Activated CD8-positive, alpha-beta T cell treated with anti-CD3 and anti-CD28 coated beads for 36 hours (primary cell): ENCODE measurements at regions not wholly inside any gene's neighbourhood (a gene's known extent, or its start where the extent isn't known, plus 50 kb on each side); places are given as distances from the start of the nearest gene placed in this dataset.

ENCODE experiments used
- ATAC-seq: fragments of 200-7000 bp; cut with Tn5 transposase; one replicate; pipeline ENCODE4 v1.10.0; 2021; ENCODE audit warnings: mild to moderate bottlenecking, moderate library complexity
- CTCF ChIA-PET: fragments of 350-600 bp; sonication (Branson Sonifier 250); formaldehyde crosslinking; loops from one replicate; lab custom pipeline; 2021; ENCODE audit warnings: antibody characterized with exemption; lab: Charles Lee
- POLR2A ChIA-PET: fragments of 350-600 bp; sonication (Branson Sonifier 250); formaldehyde crosslinking; loops from one replicate; lab custom pipeline; 2021; ENCODE audit warnings: antibody characterized with exemption; lab: Charles Lee
- DNase-seq: peaks from one replicate; pipeline ENCODE4 v3.0.0-alpha.2; 2020
- H3K27ac Mint-ChIP-seq: one replicate; pipeline ENCODE4 v1.8.0; 2021; ENCODE audit warnings: mild to moderate bottlenecking, mixed read lengths
- H3K27me3 Mint-ChIP-seq: one replicate; pipeline ENCODE4 v1.8.0; 2021; ENCODE audit warnings: mixed read lengths
- H3K36me3 Mint-ChIP-seq: one replicate; pipeline ENCODE4 v1.8.0; 2021; ENCODE audit warnings: low read depth, mixed read lengths
- H3K4me1 Mint-ChIP-seq: one replicate; pipeline ENCODE4 v1.8.0; 2021; ENCODE audit warnings: low read depth, mixed read lengths
- H3K4me3 Mint-ChIP-seq: one replicate; pipeline ENCODE4 v1.8.0; 2021; ENCODE audit warnings: mild to moderate bottlenecking, moderate library complexity, mixed read lengths
- H3K9me3 Mint-ChIP-seq: one replicate; pipeline ENCODE4 v1.8.0; 2021; ENCODE audit warnings: mixed read lengths
- intact Hi-C: fragments of 100-400 bp; cut with micrococcal nuclease; formaldehyde crosslinking; loops from one replicate; pipeline ENCODE4 v1.10.0; 2022
- TF ChIP-seq, protein P1 (sequence below): fragments of 200-600 bp; IDR thresholded peaks from one replicate; pipeline ENCODE4 v1.8.0; 2022; ENCODE audit warnings: antibody characterized with exemption, mild to moderate bottlenecking

DNA sequence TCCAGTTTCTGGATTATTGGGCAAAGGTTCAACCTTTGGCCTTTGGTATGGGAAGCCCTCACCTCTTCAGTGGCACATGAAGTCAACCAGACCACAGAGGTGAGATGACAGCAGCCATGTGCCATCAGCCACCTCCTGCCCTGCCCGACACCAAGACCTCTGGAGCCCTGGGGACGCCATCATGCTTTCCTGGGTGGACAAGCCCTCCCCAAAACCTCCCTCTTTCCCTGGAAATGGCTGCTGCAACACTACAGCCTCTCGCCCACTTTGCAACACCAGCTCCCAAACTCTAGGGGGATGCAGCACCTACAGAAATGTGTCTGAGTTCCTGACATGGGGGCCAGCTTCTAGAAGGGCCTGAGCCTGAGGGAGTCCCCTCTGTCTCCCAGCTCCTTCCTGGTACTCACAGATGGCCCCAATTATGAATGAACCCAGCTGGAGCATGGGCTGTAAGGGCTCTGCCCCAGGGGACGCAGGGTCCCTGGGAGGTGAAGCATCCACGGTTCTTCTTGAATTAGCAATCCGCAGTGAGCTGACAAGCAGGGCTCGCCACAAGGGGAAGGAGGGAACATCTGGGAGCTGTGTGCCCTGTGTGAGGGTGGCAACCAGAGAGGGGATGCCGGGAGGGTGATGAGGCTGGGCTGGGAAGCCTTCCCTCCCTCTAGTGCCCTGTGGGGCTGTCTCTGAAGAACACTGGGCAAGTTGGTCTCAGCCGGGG lies 268.5 kb upstream of the HDAC4 start:
- H3K27me3 Mint-ChIP-seq, result no peaks in the 10 kb centered on the region
- no peaks in the 10 kb centered on the region for H3K36me3 Mint-ChIP-seq
- TF ChIP-seq, protein P1, sequence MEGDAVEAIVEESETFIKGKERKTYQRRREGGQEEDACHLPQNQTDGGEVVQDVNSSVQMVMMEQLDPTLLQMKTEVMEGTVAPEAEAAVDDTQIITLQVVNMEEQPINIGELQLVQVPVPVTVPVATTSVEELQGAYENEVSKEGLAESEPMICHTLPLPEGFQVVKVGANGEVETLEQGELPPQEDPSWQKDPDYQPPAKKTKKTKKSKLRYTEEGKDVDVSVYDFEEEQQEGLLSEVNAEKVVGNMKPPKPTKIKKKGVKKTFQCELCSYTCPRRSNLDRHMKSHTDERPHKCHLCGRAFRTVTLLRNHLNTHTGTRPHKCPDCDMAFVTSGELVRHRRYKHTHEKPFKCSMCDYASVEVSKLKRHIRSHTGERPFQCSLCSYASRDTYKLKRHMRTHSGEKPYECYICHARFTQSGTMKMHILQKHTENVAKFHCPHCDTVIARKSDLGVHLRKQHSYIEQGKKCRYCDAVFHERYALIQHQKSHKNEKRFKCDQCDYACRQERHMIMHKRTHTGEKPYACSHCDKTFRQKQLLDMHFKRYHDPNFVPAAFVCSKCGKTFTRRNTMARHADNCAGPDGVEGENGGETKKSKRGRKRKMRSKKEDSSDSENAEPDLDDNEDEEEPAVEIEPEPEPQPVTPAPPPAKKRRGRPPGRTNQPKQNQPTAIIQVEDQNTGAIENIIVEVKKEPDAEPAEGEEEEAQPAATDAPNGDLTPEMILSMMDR, result no peak
- POLR2A ChIA-PET, result interaction anchor here (0.6 kb wide), 1 partner anchor 11 kb away, joined by 3 read pairs; no protein-coding TSS in a partner anchor
- H3K27ac Mint-ChIP-seq, result no peak overlapping the region
- no peaks in the 10 kb centered on the region for H3K9me3 Mint-ChIP-seq
- ATAC-seq (no peak), DNase-seq (no peak)
- H3K4me1 Mint-ChIP-seq, result no peaks in the 10 kb centered on the region
- intact Hi-C loops, result no loop called here
- CTCF ChIA-PET, result no interaction called here
- H3K4me3 Mint-ChIP-seq, result no peak overlapping the region

DNA sequence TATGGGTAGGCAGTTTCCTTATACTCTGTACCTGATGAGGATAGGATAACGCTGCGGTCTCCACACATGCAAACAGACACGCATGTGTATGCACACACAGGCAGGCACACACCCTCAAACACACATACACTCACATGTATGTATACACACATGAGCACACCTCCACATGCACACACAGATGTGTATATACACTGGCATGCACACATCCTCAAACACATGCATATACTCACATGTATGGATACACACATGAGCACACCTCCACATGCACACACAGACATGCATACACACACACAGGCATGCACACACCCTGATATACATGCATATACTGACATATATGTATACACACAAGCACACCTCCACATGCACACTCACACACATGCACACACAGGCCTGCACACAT lies 267.8 kb upstream of the HDAC4 start:
- intact Hi-C loops, result no loop called here

GRCh38 chr2:239668042-239668441 lies 267.2 kb upstream of the HDAC4 start:
- Mint-ChIP-seq H3K4me1 (no peaks in the 10 kb centered on the region), H3K27ac (no peak overlapping the region), H3K9me3 (no peaks in the 10 kb centered on the region), H3K36me3 (no peaks in the 10 kb centered on the region), H3K4me3 (no peak overlapping the region), H3K27me3 (no peaks in the 10 kb centered on the region)
- ATAC-seq, result no peak
- CTCF ChIA-PET, result no interaction called here
- POLR2A ChIA-PET, result no interaction called here
- TF ChIP-seq, protein P1, result no peak
- intact Hi-C loops, result no loop called here
- DNase-seq, result no peak

More for the DNA sequence above, 267.8 kb upstream of the HDAC4 start:
- no peak for ATAC-seq
- Mint-ChIP-seq H3K36me3 (no peaks in the 10 kb centered on the region), H3K27me3 (no peaks in the 10 kb centered on the region), H3K4me1 (no peaks in the 10 kb centered on the region), H3K9me3 (no peaks in the 10 kb centered on the region), H3K27ac (no peak overlapping the region), H3K4me3 (no peak overlapping the region)
- ChIA-PET CTCF (no interaction called here), POLR2A (no interaction called here)
- DNase-seq, result no peak
- TF ChIP-seq, protein P1, result no peak

GRCh38 chr2:239667431-239667985 lies 266.7 kb upstream of the HDAC4 start:
- intact Hi-C loops, result no loop called here
- TF ChIP-seq, protein P1, result no peak
- Mint-ChIP-seq H3K27ac (no peak overlapping the region), H3K4me3 (no peak overlapping the region), H3K9me3 (no peaks in the 10 kb centered on the region), H3K36me3 (no peaks in the 10 kb centered on the region), H3K27me3 (no peaks in the 10 kb centered on the region), H3K4me1 (no peaks in the 10 kb centered on the region)
- DNase-seq, result no peak
- ATAC-seq, result no peak
- POLR2A ChIA-PET, result no interaction called here
- CTCF ChIA-PET, result no interaction called here

DNA sequence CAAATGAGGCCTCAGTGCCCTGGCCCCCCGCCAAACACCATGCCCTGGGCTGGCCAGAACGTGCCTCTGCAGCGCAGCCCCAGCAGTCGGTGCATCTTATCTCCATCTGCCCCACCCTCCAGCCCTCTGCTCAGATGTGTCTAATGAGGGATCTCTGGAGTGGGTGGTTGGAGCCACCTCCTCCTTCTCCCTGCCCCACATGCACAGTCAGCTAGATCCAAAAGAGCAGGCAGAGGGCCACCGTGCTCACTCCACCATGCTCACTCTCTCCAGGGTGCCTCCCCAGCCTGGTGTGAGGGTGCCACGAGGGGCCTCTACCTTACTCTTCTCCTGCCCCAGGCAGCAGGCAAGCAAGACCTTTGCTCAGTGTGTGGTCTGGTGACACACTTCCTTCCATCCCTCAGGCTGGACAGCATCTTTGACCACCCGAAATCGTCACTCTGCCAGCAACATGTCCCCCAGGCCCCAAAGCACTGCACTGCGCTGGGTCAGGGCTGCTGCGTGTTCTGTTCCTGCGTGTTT lies 266.1 kb upstream of the HDAC4 start:
- peaks cover 3% of the 10 kb centered on the region for H3K27me3 Mint-ChIP-seq
- no peak for ATAC-seq
- TF ChIP-seq, protein P1, result no peak
- intact Hi-C loops, result no loop called here
- no peaks in the 10 kb centered on the region for H3K36me3 Mint-ChIP-seq
- H3K9me3 Mint-ChIP-seq, result no peaks in the 10 kb centered on the region
- no peak overlapping the region for H3K4me3 Mint-ChIP-seq
- H3K27ac Mint-ChIP-seq, result no peak overlapping the region
- no peak for DNase-seq
- POLR2A ChIA-PET, result no interaction called here
- CTCF ChIA-PET, result no interaction called here
- no peaks in the 10 kb centered on the region for H3K4me1 Mint-ChIP-seq
